ENCODE measurements at regions not wholly inside any gene's neighbourhood (a gene's known extent, or its start where the extent isn't known, plus 50 kb on each side); places are given as distances from the start of the nearest gene placed in this dataset.

- no peak for TF ChIP-seq CTCF (IDR thresholded peaks at IDR 0.05; ENCODE audit: low read depth, low read length, poor library complexity, severe bottlenecking)
- TF ChIP-seq EZH2phosphoT487 (IDR thresholded peaks at IDR 0.05; ENCODE audit: borderline replicate concordance, low read length) = no peak
Measured at GRCh38 chr5:117788596-117788995, 1199.8 kb downstream of the DTWD2 start.
